H1 (cell line): ENCODE measurements at regions not wholly inside any gene's neighbourhood (a gene's known extent, or its start where the extent isn't known, plus 50 kb on each side); places are given as distances from the start of the nearest gene placed in this dataset.

Experiments used
- BACH1 ChIP-seq: IDR thresholded peaks from 2 replicates; pipeline ENCODE4 v1.6.1; 2012; ENCODE audit warnings: low read length, improper control_type of control experiment
- BRCA1 ChIP-seq: IDR thresholded peaks from 2 replicates; pipeline ENCODE4 v1.6.1; 2012; ENCODE audit warnings: low read depth, low read length, improper control_type of control experiment
- POLR2A ChIP-seq, 2 experiments: IDR thresholded peaks; 1 replicate in 1 of 2; 2 replicates in 1 of 2; pipeline ENCODE4 v1.6.1; 2011; ENCODE audit warnings: low read depth in 2 of 2, low read length in 2 of 2, mild to moderate bottlenecking in 2 of 2; ENCODE audit errors: control extremely low read depth in 1 of 2
- POLR2AphosphoS5 ChIP-seq: IDR thresholded peaks from 2 replicates; pipeline ENCODE4 v1.6.1; 2011; ENCODE audit warnings: low read depth, low read length
- SP2 ChIP-seq: IDR thresholded peaks from 2 replicates; pipeline ENCODE4 v1.6.1; 2012; ENCODE audit warnings: mild to moderate bottlenecking, low read length, inconsistent platforms
- TAF1 ChIP-seq: IDR thresholded peaks from 2 replicates; pipeline ENCODE4 v1.6.1; 2011; ENCODE audit warnings: mild to moderate bottlenecking, low read depth, low read length

GRCh38 chr16:80346111-80346632 lies 194.6 kb upstream of the DYNLRB2 start (continued):
- no peak for TF ChIP-seq BRCA1
- TF ChIP-seq SP2: no peak
- TF ChIP-seq POLR2AphosphoS5: no peak
- no peak for TF ChIP-seq POLR2A (IDR thresholded peaks at IDR 0.05; ENCODE audit: control extremely low read depth in 1 of 2, low read depth in 2 of 2, low read length in 2 of 2)
- TF ChIP-seq TAF1: no peak
- TF ChIP-seq BACH1: no peak
